C4-2B (cell line): ENCODE measurements at regions not wholly inside any gene's neighbourhood (a gene's known extent, or its start where the extent isn't known, plus 50 kb on each side); places are given as distances from the start of the nearest gene placed in this dataset.
"Not testable (repeated sequence)": the region's sequence is repeated elsewhere in the genome, so short reads cannot be mapped to it uniquely, and the experiment has no call there.

ENCODE experiments used
- H3K27ac ChIP-seq: fragments of 450-650 bp; 2 replicates; pipeline ENCODE4 v1.5.1; 2017
- CTCF ChIP-seq: fragments of 450-650 bp; conservative IDR thresholded peaks from 2 replicates; pipeline ENCODE4 v1.5.1; 2017; ENCODE audit warnings: mild to moderate bottlenecking
- ZFX ChIP-seq: fragments of 450-650 bp; IDR thresholded peaks from 2 replicates; pipeline ENCODE4 v1.6.1; 2017

GRCh38 chr4:160724063-160724462 lies 1439.7 kb downstream of the FSTL5 start:
- no peak for TF ChIP-seq ZFX
- TF ChIP-seq CTCF = no peak
- no peak overlapping the region for H3K27ac ChIP-seq

DNA sequence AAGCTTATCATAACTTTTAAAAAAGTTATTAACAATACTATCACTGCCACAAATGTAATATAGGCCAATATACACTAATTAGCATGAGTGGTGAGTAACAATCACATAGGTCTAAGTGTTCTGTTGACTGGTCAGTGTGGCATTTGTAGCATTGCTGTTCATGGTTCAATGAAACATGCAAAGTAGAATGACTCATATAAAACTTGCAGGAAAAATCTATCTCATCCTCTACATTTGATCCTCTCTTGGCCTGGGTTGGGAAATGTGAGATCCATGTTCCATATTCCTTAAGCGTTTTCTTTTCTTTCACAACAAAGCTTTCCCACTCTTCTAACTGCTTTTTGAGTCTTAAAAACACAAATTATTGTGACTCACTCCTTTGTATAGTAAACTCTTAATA lies 1418.7 kb downstream of the FSTL5 start:
- TF ChIP-seq CTCF (no peak), ZFX (no peak)
- H3K27ac ChIP-seq = no peak overlapping the region

DNA sequence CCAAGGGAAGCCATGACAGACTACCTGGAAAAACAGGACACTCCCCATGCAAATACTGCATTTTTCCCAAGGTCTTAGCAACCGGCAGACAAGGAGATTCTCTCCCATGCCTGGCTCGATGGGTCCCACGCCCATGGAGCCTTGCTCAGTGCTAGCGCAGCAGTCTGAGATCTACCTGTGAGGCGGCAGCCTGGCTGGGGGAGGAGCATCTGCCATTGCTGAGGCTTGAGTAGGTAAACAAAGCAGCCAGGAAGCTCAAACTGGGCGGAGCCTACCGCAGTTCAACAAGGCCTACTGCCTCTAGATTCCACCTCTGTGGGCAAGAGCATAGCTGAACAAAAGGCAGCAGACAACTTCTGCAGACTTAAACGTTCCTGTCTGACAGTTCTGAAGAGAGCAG lies 1417.2 kb downstream of the FSTL5 start:
- not testable (repeated sequence) for H3K27ac ChIP-seq

DNA sequence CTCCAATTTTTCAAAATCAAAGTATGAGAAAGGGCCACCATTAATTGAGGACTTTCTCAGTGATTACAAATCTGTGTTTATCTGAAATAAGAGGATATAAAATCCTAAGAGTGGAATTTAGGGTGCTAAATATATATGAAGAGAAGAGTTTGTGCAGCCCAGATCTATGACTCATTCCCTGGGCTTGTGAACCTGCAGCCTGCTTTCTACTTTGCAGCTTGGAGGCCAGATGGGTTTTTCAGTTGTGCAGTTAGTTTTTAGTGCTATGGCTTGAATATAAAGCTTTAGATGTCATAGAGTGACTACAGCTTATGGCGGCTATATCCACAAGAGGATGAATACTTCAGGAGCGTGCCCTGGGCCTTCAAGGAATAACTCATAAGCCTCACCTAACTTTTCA lies 1391.1 kb downstream of the FSTL5 start:
- TF ChIP-seq ZFX (no peak), CTCF (no peak)
- H3K27ac ChIP-seq = no peak overlapping the region

DNA sequence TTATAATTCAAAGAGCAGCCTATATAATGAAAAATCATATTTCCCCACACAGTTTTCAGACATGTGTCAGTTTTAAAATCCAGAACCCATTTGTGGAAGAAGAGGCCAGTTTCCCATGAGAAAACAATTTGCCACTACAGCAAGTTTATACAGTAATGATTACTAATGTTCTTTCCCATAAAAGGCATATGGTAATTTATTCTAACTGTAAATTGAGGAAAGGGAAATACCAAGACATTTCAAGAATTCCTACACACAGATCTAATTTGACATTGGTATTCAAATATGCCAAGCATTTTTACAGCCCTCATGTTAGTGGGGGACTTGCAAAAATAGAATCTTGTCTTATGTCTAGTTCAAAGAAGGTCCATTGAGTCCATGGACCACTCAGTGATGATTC lies 1368.6 kb downstream of the FSTL5 start:
- no peak overlapping the region for H3K27ac ChIP-seq
- TF ChIP-seq ZFX = no peak
- no peak for TF ChIP-seq CTCF

DNA sequence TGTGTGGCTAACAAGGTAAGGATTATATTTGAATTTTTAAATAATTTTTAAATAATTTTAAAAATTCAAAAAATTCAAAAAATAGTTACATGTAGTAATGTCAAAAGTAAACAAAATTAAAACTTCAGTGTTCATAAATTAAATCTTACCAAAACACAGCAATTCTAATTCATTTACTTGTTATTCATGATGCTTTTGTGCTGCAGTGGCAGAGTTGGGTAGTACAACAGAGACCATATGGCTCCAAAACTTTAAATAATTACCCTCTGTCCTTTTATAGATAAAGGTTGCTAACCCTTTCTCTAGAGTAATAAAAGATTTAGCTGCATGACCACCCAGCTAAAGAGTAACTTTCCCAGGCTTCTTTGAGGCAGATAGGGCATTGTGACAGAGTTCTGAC lies 1355.6 kb downstream of the FSTL5 start:
- no peak; the same call in 1 of the 2 replicates for TF ChIP-seq CTCF
- no peak for TF ChIP-seq ZFX
- no peak overlapping the region for H3K27ac ChIP-seq

DNA sequence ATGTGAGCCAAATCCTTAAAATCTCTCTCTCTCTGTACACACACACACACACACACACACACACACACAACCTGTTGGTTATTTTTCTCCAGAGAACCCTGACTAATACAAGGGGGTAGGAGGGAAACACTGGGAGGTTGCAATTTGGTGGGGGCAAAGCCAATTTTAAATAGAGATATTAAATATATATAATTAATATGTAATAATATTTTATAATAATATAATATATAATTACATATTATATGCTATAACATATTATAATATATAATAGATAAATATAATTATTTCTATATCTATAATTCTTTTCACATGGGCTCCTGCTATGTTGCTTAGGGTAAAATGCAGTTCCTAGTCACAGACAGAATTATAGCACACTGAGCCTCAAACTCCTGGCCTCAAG lies 1354.2 kb downstream of the FSTL5 start:
- TF ChIP-seq CTCF (no peak), ZFX (no peak)

GRCh38 chr4:160810424-160810823 lies 1353.4 kb downstream of the FSTL5 start:
- H3K27ac ChIP-seq = no peak overlapping the region
- TF ChIP-seq CTCF = no peak
- TF ChIP-seq ZFX = no peak

More for the DNA sequence above, 1354.2 kb downstream of the FSTL5 start:
- no peak overlapping the region for H3K27ac ChIP-seq
